ENCODE measurements at regions not wholly inside any gene's neighbourhood (a gene's known extent, or its start where the extent isn't known, plus 50 kb on each side); places are given as distances from the start of the nearest gene placed in this dataset.

- no peak overlapping the region for H3K27ac ChIP-seq (ENCODE audit: low read depth)
- no peaks in the 10 kb centered on the region; the same call in 1 of the 3 replicates for H3K9me3 Mint-ChIP-seq
- H3K4me3 ChIP-seq, result no peak overlapping the region
Measured at GRCh38 chr14:101117543-101117942, 214.0 kb upstream of the RTL1 start.

More at GRCh38 chr14:101117543-101117942, 214.0 kb upstream of the RTL1 start:
- H4K20me1 ChIP-seq (replicated peaks; ENCODE audit: insufficient read depth), result no peaks in the 10 kb centered on the region
- H3K36me3 Mint-ChIP-seq (ENCODE audit: low read depth), result no peaks in the 10 kb centered on the region
- H3K4me3 Mint-ChIP-seq, result no peak overlapping the region; the same call in 2 of the 3 replicates
- no peaks in the 10 kb centered on the region for H3K27me3 ChIP-seq (ENCODE audit: insufficient read depth)
- no peak for TF ChIP-seq STAT1 (IDR thresholded peaks at IDR 0.05; ENCODE audit: unreplicated experiment)
- TF ChIP-seq ZNF114 (CRISPR knock-in tag; IDR thresholded peaks at IDR 0.05), result no peak
- TF ChIP-seq, protein P1, sequence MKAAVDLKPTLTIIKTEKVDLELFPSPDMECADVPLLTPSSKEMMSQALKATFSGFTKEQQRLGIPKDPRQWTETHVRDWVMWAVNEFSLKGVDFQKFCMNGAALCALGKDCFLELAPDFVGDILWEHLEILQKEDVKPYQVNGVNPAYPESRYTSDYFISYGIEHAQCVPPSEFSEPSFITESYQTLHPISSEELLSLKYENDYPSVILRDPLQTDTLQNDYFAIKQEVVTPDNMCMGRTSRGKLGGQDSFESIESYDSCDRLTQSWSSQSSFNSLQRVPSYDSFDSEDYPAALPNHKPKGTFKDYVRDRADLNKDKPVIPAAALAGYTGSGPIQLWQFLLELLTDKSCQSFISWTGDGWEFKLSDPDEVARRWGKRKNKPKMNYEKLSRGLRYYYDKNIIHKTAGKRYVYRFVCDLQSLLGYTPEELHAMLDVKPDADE (IDR thresholded peaks at IDR 0.05), result no peak
- TF ChIP-seq, protein P2, sequence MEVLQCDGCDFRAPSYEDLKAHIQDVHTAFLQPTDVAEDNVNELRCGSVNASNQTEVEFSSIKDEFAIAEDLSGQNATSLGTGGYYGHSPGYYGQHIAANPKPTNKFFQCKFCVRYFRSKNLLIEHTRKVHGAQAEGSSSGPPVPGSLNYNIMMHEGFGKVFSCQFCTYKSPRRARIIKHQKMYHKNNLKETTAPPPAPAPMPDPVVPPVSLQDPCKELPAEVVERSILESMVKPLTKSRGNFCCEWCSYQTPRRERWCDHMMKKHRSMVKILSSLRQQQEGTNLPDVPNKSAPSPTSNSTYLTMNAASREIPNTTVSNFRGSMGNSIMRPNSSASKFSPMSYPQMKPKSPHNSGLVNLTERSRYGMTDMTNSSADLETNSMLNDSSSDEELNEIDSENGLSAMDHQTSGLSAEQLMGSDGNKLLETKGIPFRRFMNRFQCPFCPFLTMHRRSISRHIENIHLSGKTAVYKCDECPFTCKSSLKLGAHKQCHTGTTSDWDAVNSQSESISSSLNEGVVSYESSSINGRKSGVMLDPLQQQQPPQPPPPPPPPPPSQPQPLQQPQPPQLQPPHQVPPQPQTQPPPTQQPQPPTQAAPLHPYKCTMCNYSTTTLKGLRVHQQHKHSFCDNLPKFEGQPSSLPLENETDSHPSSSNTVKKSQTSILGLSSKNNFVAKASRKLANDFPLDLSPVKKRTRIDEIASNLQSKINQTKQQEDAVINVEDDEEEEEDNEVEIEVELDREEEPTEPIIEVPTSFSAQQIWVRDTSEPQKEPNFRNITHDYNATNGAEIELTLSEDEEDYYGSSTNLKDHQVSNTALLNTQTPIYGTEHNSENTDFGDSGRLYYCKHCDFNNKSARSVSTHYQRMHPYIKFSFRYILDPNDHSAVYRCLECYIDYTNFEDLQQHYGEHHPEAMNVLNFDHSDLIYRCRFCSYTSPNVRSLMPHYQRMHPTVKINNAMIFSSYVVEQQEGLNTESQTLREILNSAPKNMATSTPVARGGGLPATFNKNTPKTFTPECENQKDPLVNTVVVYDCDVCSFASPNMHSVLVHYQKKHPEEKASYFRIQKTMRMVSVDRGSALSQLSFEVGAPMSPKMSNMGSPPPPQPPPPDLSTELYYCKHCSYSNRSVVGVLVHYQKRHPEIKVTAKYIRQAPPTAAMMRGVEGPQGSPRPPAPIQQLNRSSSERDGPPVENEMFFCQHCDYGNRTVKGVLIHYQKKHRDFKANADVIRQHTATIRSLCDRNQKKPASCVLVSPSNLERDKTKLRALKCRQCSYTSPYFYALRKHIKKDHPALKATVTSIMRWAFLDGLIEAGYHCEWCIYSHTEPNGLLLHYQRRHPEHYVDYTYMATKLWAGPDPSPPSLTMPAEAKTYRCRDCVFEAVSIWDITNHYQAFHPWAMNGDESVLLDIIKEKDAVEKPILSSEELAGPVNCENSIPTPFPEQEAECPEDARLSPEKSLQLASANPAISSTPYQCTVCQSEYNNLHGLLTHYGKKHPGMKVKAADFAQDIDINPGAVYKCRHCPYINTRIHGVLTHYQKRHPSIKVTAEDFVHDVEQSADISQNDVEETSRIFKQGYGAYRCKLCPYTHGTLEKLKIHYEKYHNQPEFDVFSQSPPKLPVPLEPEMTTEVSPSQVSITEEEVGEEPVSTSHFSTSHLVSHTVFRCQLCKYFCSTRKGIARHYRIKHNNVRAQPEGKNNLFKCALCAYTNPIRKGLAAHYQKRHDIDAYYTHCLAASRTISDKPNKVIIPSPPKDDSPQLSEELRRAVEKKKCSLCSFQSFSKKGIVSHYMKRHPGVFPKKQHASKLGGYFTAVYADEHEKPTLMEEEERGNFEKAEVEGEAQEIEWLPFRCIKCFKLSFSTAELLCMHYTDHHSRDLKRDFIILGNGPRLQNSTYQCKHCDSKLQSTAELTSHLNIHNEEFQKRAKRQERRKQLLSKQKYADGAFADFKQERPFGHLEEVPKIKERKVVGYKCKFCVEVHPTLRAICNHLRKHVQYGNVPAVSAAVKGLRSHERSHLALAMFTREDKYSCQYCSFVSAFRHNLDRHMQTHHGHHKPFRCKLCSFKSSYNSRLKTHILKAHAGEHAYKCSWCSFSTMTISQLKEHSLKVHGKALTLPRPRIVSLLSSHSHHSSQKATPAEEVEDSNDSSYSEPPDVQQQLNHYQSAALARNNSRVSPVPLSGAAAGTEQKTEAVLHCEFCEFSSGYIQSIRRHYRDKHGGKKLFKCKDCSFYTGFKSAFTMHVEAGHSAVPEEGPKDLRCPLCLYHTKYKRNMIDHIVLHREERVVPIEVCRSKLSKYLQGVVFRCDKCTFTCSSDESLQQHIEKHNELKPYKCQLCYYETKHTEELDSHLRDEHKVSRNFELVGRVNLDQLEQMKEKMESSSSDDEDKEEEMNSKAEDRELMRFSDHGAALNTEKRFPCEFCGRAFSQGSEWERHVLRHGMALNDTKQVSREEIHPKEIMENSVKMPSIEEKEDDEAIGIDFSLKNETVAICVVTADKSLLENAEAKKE (CRISPR knock-in tag; IDR thresholded peaks at IDR 0.05), result no peak
- TF ChIP-seq CREB1 (CRISPR knock-in tag; IDR thresholded peaks at IDR 0.05; ENCODE audit: low read depth), result no peak
- no peak for TF ChIP-seq ZNF331 (CRISPR knock-in tag; IDR thresholded peaks at IDR 0.05; ENCODE audit: low read depth)
- no peak for TF ChIP-seq NANOG (IDR thresholded peaks at IDR 0.05; ENCODE audit: borderline replicate concordance)
- TF ChIP-seq REST (IDR thresholded peaks at IDR 0.05; ENCODE audit: unreplicated experiment), result no peak
- TF ChIP-seq EZH2 (IDR thresholded peaks at IDR 0.05; ENCODE audit: low read depth, unreplicated experiment), result no peak
- no peak for TF ChIP-seq EZH2phosphoT487 (IDR thresholded peaks at IDR 0.05; ENCODE audit: unreplicated experiment)
- H3K4me1 ChIP-seq (ENCODE audit: insufficient read depth), result no peaks in the 10 kb centered on the region
- no peaks in the 10 kb centered on the region for H3K79me2 ChIP-seq (replicated peaks; ENCODE audit: insufficient read depth)
- H3K27ac Mint-ChIP-seq, result no peak overlapping the region
- H3K36me3 ChIP-seq (ENCODE audit: insufficient read depth), result no peaks in the 10 kb centered on the region
- DNase-seq (ENCODE audit: low spot score) (no peak), ATAC-seq (no peak)
- H3K4me2 ChIP-seq, result no peak overlapping the region
- H2AFZ ChIP-seq, result no peak overlapping the region
- H3F3A ChIP-seq (replicated peaks; ENCODE audit: low read depth), result no peaks in the 10 kb centered on the region
- peaks cover 5% of the 10 kb centered on the region; the same call in 1 of the 2 replicates for H3K9me2 ChIP-seq (ENCODE audit: insufficient read depth)
- H3K27me3 Mint-ChIP-seq (ENCODE audit: insufficient read depth, low read depth, poor library complexity), result peaks cover 23% of the 10 kb centered on the region
- peaks cover 14% of the 10 kb centered on the region for H3K4me1 Mint-ChIP-seq
